Testis (tissue), 2 donors: ENCODE measurements at regions not wholly inside any gene's neighbourhood (a gene's known extent, or its start where the extent isn't known, plus 50 kb on each side); places are given as distances from the start of the nearest gene placed in this dataset.

Experiments
- POLR2A ChIP-seq: fragments of 450-650 bp; IDR thresholded peaks from one replicate; pipeline ENCODE4 v1.6.1; 2017; ENCODE audit warnings: antibody characterized with exemption, mild to moderate bottlenecking, moderate library complexity
- TF ChIP-seq, protein P1 (sequence below), 3 experiments: fragments of 450-650 bp in 2 of 3; fragments of 200-600 bp in 1 of 3; sonication (generic) in 1 of 3; IDR thresholded peaks; one replicate each; pipeline ENCODE4 v1.5.1; 2016 to 2019; ENCODE audit warnings: antibody characterized with exemption in 3 of 3, mild to moderate bottlenecking in 2 of 3, moderate library complexity in 1 of 3

DNA sequence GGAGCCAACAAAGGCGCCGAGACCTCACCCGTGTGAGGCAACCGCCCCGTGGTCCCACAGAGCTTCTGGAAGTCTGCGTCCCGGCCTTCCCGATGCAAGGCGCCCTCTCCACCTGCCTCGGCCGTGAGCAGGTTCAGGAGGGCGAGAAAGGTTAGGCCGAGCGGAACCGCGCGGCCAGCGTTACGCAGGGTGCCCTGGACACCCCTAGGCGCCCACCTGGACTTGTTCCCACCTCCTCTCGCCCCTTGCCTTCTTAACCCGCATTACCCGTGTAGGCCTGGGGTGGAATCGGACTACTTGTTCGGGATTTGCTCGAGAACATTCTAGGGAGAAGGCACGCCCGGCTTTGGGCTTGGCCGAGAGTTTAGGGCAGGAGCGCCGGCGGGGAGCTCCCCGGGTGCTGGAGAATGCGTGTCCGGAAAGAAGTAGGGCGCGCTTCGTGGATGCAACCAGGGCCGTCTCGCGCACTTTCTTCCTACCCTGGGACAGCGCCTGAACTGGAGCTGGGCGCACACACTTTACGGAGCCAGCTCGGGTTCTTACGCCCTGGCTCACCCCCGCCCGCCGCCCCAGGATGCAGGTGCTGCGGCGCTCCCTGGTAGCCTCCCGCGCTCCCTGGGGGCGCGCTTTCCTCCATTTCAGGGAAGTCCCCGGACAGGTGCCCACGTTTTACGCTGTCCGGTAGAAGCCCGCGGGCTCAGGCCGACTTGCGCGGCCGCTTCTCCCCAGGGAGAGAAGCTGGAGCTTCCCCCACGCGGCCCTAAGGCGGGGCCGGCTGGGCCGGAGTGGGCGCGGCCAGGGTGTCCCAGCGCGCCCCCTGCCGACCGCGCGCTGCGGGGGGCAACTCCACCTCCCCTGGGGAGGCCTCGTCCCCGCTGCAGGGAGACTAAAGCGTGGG, 74.5 kb downstream of the INSIG1 start:
- TF ChIP-seq POLR2A, result no peak
- TF ChIP-seq, protein P1, sequence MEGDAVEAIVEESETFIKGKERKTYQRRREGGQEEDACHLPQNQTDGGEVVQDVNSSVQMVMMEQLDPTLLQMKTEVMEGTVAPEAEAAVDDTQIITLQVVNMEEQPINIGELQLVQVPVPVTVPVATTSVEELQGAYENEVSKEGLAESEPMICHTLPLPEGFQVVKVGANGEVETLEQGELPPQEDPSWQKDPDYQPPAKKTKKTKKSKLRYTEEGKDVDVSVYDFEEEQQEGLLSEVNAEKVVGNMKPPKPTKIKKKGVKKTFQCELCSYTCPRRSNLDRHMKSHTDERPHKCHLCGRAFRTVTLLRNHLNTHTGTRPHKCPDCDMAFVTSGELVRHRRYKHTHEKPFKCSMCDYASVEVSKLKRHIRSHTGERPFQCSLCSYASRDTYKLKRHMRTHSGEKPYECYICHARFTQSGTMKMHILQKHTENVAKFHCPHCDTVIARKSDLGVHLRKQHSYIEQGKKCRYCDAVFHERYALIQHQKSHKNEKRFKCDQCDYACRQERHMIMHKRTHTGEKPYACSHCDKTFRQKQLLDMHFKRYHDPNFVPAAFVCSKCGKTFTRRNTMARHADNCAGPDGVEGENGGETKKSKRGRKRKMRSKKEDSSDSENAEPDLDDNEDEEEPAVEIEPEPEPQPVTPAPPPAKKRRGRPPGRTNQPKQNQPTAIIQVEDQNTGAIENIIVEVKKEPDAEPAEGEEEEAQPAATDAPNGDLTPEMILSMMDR (IDR thresholded peaks at IDR 0.05), result peak in 1 of 3 experiments; percentile 38
